HG02981 (cell line): ENCODE measurements at regions not wholly inside any gene's neighbourhood (a gene's known extent, or its start where the extent isn't known, plus 50 kb on each side); places are given as distances from the start of the nearest gene placed in this dataset.

Experiments used
- ATAC-seq: cut with Tn5 transposase; IDR thresholded peaks from one replicate; pipeline ENCODE4 v1.9.1; 2021; ENCODE audit warnings: mild to moderate bottlenecking, moderate library complexity; ENCODE audit not compliant: unreplicated experiment

DNA sequence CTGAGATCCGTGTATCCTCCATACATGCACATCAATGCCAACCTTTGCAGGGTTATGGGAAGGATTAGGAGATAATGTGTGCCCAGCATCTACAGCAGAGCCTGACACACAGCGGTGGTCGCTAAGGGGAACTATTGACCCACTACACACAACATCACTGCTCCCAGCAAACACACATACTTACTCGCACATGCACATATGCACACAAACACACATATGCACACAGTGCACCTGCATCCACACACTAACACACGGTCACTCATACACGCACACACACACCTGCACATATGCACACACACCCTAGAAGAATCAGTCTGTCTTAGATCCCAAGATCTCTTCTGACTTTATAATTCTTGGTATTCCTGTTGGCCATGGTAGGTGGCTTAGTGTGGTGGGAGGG lies 118.3 kb downstream of the GYPC start:
- ATAC-seq: no peak

DNA sequence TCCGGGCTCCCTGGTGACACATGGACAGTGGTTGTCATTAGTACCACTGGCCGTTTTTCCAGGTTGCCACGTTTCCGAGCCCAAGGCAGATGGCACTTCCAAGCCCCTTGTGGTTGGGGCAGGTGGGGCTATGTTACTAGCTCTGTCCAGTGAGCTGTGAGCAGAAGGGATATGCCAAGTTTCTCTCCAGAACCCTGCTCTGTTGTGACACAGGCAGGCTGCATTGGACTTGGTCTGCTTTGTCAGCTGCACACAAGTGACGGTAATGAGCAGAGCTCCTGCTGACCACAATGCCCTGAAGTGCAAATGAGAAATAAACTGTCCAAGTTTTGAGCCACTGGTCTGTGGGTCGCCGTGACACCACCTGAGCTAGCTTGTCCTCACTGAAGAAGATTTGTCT lies 118.8 kb downstream of the GYPC start:
- ATAC-seq: no peak

DNA sequence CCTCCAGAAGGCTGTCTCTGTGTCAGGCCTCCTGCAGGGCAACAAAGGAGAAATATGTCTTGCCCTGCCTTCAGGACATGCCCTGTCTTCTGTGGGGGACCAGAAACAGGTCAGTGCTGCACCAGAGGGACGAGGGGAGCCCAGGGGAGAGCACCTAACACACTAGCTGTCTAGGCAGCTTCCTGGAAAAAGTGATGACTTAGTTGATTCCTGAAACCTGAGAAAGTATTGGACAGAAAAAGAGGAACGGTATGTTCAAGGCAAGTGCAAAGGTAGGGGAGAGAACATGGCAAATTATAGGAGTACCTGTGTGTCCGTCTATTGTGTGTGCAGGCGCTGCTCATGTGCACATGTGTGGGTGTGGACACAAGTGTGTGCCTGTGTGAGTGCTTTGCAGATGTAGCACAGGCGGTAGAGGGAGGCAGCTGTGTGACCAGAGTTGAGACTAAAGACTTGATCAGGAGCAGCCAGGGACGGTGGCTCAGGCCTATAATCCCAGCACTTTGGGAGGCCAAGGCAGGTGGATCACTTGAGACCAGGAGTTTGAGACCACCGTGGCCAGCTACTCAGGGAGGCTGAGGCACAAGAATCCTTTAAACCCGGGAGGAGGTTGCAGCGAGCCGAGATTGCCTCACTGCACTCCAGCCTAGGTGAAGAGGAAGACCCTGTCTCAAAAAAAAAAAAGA lies 119.5 kb downstream of the GYPC start:
- ATAC-seq: no peak

DNA sequence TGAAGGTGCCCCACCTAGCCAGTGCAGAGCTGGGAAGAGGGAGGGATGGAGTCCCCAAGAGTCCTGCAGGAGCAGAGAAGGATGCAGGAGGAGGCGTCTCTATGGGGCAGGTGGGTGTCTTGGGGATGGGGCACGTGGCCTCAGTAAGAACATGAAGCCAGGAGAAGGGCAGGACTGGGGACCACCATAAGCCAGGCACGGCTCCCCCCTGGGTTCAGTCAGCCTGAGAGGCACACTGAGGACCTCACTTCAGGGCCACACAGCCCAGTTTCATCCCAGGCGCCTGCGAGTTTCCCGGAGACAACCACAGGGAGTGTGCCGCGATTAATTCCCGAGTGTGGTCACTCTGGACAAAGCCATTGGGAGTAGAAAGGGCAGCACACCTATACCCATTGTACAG lies 120.3 kb downstream of the GYPC start:
- ATAC-seq: no peak

DNA sequence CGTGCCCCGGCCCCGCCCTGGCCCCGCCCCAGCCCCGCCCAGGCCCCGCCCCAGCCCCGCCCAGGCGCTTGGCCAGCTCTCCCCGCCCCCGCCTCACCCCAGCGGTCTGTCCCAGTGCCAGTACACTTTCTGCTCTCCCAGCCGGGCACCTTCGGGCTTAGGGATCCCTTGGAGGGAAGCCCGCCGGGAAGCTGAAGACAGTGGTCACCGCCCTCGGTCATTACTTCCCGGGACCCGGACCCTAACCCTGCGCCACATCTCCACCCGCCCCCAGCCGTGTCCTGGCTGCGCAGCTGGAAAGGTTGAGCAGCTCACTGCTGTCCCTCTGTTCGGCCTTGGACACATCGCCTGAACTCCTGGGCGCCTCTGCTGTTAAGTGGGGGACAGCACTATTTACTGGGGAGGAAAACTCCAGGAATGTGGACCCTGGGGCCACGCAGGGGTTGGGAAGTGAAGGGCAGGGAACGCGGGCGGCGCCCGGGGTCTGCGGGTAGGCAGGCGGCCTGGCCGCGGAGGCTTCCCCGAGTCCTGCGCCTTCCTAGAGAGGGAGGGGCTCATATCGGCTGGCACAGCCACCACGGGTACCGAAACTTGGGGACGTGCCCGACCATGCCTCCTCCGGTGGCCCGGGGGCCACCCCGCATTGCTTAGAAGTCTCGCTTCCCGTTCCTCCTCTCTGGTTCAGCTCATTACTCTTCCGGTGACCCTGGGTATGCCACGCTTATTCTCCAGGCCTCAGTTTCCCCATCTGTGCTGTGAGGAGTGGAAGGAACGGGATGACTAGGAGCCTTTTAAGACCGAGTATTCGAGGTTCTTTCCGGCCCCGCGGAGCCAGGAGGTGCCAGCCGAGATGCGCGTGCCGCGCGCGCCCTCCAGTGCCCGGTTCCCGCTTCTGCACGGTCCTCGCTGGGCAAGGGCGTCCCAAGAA lies 121.0 kb downstream of the GYPC start:
- peak; percentile 90 for ATAC-seq

DNA sequence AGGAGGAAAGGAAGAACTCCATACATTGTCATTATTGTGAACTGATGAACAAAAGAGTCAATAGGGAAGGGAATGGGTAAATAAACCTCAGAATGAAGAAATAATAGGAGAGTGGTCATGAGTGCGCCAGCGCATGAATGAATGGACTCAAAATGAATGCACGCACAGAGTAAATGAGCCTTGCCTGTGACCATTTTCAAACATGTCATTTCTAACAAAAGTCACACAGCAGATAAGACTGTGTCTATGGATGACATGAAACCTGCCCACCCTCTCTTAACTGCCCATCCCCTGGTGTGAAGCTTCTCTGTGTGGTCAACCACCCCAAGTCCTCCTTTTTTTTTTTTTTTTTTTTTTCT lies 121.1 kb upstream of the TEX51 start:
- no peak for ATAC-seq

DNA sequence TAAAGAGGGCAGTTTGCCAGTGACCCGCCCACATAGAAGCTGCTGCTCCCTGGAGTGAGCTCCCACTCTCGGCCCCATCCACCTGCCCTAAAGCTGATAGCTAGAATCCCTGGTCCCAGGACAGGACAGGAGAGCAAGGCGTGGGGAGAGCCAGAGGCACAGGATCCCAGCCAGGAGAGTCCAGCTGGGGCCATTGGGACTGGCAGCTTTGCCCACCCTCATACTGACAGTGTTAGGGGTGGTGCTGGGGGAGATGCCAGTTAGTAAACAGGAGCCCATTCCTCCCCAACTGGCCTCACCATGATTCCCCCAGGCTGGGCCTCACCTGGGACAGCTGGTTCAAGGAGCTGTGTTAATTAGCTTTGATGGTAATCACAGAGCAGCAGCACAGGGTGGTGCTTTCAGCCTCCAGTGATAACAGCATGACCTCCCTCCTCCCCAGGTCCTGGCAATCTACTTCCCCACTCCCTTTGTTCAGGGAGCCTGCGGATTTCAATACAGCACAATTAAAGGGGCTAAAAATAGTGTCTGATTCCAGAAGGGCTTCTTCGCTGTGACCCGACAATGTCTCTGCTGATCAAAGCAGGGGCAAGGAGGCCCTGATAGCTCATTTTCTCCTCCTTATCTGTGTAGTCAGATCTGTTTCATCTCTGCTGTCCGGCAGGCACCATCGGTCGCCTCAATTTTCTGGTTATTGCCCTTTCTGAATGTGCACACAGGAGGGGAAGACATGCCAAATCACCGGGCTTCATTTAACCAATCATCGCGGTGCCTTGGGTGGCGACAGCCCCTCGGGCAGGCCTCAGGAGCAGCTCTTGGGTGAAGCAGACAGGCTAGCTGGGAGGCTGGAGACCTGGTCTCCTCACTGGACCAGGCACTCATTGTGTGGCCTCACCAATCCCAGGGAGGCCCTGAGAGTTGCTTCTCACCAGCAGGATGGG lies 119.9 kb upstream of the TEX51 start:
- ATAC-seq: no peak

DNA sequence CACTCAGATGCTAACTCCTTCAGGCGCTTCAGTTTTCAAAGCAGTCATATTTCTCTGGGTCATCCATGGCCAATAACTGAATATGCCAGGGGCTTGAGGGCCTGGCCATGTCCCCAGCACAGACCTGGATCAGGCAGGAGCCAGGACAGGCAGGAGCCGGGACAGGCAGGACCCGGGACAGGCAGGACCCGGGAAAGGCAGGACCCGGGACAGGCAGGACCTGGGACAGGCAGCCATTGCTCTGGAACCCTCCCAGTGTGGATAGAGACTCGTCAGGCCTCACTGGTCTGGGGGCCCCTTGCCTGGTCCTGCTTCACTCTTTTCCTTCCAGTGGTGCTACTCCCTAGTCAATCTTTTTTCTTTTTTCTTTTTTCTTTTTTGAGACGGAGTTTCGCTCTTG lies 117.5 kb upstream of the TEX51 start:
- no peak for ATAC-seq

DNA sequence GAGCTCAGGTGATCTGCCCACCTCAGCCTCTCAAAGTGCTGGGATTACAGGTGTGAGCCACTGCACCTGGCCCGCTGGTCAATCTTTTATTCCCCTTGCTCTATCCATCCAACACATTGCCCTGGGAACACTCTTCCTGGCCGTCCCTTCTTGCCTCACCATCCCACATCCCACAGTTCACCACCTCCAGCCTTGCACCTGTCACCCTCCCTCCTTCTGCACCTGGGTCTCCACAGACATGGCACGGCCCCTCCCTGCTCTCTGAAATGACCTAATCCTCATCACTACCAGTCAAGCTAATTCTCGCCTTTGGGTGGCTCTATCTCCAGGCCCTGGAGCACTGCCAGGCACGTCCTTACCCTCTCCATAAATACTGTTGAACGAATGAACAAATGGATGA lies 116.9 kb upstream of the TEX51 start:
- no peak for ATAC-seq

DNA sequence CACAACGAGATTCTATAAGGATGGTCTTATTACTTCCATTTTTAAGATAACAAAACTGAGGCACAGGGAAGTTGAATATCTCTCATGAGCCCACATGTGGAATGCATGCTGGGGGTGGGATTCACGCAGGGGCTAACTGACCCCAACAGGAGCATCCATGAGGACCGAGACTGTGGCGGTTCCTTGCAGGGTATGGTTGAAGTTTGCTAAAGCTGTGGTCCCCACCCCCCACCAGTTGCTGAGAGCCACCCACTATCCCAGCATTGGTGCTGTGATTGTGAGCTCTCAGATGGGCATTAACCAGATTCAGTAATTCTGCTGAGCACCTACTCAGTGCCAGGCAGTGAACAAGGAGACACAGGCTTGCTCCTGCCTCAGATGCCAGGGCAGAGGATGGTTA lies 116.0 kb upstream of the TEX51 start:
- no peak for ATAC-seq

DNA sequence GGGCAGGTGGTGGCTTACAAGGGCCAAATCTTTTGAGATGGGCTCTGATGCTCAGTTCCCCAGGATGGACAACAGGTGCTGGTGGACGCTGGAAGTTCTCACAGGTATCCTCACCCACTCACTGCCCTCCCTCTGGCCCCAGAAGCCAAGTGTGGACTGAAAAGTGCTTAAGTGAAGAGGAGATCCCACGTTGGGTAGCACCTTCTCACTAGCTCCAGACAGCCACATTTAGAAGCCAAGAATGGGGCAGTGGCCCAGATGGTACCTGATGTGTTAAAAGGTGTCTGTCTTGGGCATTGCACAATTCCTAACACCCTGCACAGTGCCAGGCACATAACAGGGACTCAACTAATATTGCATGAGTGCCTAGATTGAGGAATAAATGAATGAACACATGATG lies 115.3 kb upstream of the TEX51 start:
- no peak for ATAC-seq

DNA sequence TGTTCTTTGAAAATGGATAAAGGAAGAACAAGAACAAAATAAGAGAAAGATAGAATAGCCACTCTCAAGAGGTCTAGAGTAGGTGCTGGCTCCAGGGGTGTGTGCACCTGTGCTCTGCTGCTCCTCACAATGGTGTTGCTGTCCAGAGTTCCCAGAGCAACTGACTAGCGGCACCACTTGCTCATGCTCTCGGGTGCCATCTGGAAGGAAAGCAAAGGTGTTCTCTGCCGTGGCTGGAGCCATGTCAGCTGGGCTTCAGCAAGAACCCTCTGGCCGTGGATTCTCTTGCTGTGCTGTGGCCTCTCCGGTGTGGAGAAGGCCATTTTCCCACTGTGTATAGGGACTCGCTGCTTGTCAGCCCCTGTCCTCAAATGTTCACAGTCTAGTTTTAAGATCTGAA lies 114.6 kb upstream of the TEX51 start:
- ATAC-seq: no peak

DNA sequence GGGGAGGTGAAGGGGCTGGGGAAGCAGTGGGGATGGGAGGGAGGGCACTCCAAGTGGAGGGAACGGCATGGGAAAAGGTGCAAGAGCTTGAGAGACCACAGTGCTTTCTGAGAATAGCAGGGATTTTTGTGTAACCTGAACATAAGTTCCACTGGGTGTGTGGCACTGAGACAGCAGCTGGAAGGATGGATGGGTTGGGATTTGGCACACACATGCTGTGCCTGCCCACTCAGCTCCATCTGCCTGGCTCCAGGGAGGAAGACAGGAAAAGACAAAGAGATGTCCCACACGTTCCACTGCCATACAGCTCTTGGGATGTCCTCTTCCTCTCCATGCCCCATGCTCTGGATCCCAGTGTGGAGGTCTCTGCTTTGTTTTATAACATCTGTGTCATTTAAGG lies 114.1 kb upstream of the TEX51 start:
- ATAC-seq: no peak

DNA sequence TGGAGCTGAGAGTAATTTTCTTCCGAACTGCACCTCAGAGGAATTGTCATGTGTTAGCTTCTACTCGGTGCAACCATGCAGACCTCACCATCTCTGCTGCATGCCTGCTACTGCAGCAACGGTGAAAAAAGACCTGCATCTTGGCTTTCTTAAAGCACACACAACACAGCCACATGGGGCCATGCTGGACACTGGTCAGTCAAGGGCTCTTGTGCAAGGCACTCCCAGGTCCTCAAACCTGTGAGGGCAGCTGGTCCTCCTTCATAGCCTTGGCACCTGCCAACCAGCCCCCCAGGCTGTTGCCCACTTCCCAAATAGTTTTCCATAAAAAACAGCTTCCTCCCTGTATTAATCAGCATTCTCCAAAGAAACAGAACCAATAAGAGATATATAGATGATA lies 113.5 kb upstream of the TEX51 start:
- ATAC-seq: no peak

DNA sequence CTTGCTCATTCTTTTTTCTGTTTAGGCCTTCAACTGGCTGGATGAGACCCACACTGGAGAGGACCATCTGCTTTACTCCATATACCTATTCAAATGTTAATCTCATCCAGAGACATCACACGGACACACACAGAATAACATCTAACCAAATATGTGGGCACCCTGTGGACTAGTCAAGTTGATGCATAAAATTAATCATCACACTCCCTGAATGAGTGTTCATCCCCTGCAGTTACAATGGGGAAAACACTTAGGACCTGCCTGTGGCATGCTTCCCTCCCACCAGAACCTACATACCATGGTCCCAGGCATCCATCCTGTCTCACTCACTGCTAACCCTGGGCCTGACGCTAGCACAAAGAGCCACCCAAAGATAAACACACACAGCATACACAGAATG lies 112.8 kb upstream of the TEX51 start:
- no peak for ATAC-seq

DNA sequence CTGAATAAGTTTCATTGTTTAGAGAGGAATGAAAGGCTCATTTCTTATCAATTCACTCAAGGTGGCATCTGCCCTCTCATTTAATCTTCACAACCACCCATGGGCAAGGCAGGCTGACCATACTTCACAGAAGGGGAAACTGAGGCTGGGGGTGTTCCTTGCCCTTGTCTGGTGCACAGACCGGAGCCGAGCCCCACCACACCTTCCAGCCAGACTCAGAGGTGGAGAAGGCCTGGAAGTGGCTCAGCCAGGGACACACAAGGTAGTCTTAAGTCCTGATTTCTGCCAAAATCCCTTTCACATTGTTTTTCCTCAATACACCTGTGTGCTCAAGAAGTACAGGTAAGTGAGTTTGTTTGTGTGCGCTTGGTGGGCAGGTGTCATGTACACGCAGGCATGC lies 111.9 kb upstream of the TEX51 start:
- no peak for ATAC-seq

DNA sequence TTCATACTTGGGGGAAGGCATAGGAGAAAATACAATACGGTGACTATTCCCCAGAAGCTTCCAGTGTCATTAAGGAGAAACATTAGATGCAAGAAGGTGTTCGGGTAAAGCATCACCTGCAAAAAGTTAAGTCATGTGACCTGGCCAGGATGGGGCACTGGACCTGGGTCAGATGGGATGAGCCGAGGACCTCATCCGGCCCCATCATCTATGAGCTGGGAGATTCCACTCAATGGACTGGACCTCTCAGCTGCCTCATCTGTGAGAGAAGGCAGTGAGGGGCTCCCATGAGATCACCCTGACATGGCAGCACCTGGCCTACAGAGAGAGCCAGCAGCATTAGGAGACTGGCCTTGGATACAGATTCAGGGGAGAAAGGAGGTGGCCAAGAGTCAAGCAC lies 111.4 kb upstream of the TEX51 start:
- ATAC-seq: no peak

DNA sequence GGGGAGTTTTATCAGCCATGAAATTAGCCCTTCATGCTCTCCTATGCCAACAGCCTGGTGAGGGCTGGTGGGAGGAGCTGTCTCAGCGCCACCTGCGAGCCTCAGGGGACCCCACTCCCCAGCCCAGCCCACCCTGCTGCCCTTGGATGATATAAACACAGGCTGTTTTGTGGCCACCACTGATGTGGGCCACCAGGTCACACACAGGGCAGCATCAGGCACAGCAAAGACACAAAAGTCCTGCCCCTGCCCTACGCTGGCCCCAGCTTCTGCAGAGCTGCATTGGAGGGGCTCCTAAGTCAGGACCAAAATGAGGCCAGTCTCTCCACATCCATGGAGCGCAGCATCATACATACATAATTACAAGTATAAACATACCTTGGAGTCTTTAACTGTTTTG lies 110.6 kb upstream of the TEX51 start:
- ATAC-seq: no peak

DNA sequence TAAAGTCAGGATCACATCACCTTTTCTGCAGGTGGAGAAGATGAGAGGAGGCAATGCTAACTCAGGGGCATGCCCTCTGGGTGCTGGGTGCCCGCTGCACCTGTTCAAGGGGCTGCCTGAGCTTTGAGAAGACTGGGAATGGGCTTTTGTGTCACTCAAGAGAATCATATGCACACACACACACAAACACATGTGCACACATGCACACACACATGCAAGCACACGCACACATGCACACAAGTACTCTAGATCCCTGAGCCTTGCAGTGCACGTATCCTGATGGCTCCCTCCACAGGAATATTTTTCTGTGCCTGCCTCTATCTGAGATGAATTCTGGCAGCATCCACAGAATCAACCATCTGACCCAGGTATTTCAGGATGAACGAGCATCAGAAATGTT lies 110.0 kb upstream of the TEX51 start:
- ATAC-seq: no peak

DNA sequence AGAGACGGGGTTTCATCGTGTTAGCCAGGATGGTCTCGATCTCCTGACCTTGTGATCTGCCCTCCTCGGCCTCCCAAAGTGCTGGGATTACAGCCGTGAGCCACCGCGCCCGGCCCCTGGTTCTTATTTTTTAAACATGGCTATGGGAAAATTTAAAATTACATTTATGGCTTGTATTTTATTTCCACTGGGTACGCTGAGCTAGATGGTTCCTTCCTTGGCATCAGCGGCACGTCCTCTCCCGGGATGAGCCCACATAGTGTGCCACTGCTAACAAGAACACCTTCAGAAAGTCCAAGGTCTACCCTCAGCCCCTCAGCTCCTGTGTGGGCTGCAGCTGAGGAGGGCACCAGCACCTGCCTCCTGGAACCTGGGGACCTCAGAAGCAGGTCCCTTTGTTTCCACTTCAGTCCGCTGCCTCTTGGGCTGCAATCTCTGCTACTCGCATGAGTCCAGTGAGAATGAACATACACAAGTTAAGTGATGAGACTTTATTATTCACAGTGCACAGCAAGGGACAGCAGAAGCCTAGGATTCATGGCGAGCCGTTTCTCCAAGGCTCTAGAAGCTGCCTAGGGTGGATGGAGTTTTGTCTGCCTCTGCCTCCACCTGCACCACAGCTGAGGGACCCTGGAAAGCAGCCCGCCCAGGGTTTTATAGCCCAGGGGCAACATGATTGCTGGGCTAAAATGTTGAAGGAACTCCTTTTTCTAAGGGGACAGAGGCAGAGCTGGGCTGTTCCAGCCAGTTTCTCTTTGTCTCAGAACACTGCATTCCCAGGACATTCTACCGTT lies 107.5 kb upstream of the TEX51 start:
- ATAC-seq: no peak

DNA sequence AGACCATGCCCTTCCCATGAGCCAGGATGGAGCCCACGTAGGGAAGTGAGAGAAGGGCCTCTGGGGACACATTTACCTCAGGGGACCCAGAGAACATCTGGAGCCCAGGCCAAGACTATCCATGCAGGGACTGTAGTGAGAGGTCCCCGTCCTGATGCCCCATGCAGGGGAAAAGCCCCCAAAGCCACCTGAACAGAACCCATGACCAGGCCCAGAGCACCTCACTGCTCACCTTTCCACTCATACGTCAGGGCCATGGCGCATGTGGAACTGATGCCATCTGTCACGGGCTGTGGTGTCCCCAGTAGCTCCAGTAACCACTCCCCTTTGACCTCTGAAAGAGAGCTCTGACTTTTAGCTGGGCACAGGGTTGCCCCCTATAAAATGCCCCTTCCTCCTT lies 106.5 kb upstream of the TEX51 start:
- ATAC-seq: no peak
